PC-9 (cell line): ENCODE measurements at regions not wholly inside any gene's neighbourhood (a gene's known extent, or its start where the extent isn't known, plus 50 kb on each side); places are given as distances from the start of the nearest gene placed in this dataset.

Source experiments
- CTCF ChIP-seq: fragments of 200-600 bp; sonication (generic); conservative IDR thresholded peaks from 2 replicates; pipeline ENCODE4 v1.6.1; 2017; ENCODE audit warnings: mixed run types, antibody characterized with exemption, mild to moderate bottlenecking, moderate library complexity
- EZH2 ChIP-seq: fragments of 200-600 bp; sonication (generic); IDR thresholded peaks from 2 replicates; pipeline ENCODE4 v1.8.0; 2017; ENCODE audit warnings: antibody characterized with exemption, low read depth

GRCh38 chr21:15219039-15219438 lies 154.2 kb upstream of the NRIP1 start:
- TF ChIP-seq EZH2 (no peak), CTCF (no peak)
